ENCODE measurements at regions not wholly inside any gene's neighbourhood (a gene's known extent, or its start where the extent isn't known, plus 50 kb on each side); places are given as distances from the start of the nearest gene placed in this dataset.

GRCh38 chr16:73831220-73831619 is 465.4 kb upstream of the PSMD7 start (continued):
- TF ChIP-seq FOXJ3 (CRISPR knock-in tag; IDR thresholded peaks at IDR 0.05) (no peak), USF2 (IDR thresholded peaks at IDR 0.05; ENCODE audit: borderline replicate concordance, low read depth, low read length) (no peak), GABPA (IDR thresholded peaks at IDR 0.05; ENCODE audit: low read depth) (no peak), EZH2phosphoT487 (IDR thresholded peaks at IDR 0.05; ENCODE audit: borderline replicate concordance, low read depth) (no peak), TEAD4 (IDR thresholded peaks at IDR 0.05; ENCODE audit: borderline replicate concordance, insufficient read depth) (no peak), REST (IDR thresholded peaks at IDR 0.05; ENCODE audit: low read depth, low read length) (no peak), YY1 (IDR thresholded peaks at IDR 0.05; ENCODE audit: low read depth) (no peak), POLR2AphosphoS5 (IDR thresholded peaks at IDR 0.05; ENCODE audit: low read depth, low read length) (no peak), RXRA (IDR thresholded peaks at IDR 0.05; ENCODE audit: borderline replicate concordance, low read depth) (no peak), FOSL2 (IDR thresholded peaks at IDR 0.05; ENCODE audit: borderline replicate concordance, low read depth) (no peak), SIN3A (IDR thresholded peaks at IDR 0.05; ENCODE audit: borderline replicate concordance, low read depth, low read length) (no peak), ZBTB33 (IDR thresholded peaks at IDR 0.05; ENCODE audit: borderline replicate concordance, low read depth) (no peak)

- Histone ChIP-seq H4K20me1 (ENCODE audit: insufficient read depth) (no peaks in the 10 kb centered on the region), H2AFZ (ENCODE audit: low read depth) (no peak overlapping the region), H3K27me3 (ENCODE audit: insufficient read depth) (no peaks in the 10 kb centered on the region), H3K9me2 (no peaks in the 10 kb centered on the region), H3K4me1 (ENCODE audit: control insufficient read depth in 1 of 2, insufficient read depth in 2 of 2, low read depth in 1 of 2, low read length in 1 of 2) (no peaks in the 10 kb centered on the region), H3K9me3 (no peaks in the 10 kb centered on the region), H3K4me2 (no peak overlapping the region), H3K4me3 (ENCODE audit: low read depth in 2 of 2, low read length in 1 of 2) (no peak overlapping the region), H3K36me3 (replicated peaks in 1 of 2; ENCODE audit: control insufficient read depth in 1 of 2, insufficient read depth in 2 of 2, low read length in 1 of 2) (no peaks in the 10 kb centered on the region), H3K27ac (ENCODE audit: low read depth in 2 of 2, low read length in 1 of 2) (no peak overlapping the region), H3K9ac (no peak overlapping the region), H3K79me2 (ENCODE audit: insufficient read depth) (no peaks in the 10 kb centered on the region), H3F3A (replicated peaks; ENCODE audit: insufficient read depth) (no peaks in the 10 kb centered on the region)
- 50% methylated on average over 7 of the region's 7 CpGs for WGBS (ENCODE audit: low lambda C conversion rate)
- ChIA-PET CTCF (no interaction called here), POLR2A (no interaction called here)
- no peak for DNase-seq
- TF ChIP-seq USF2 (IDR thresholded peaks at IDR 0.05; ENCODE audit: borderline replicate concordance, low read depth, low read length) (no peak), MAX (IDR thresholded peaks at IDR 0.05; ENCODE audit: low read depth) (no peak), GATA2 (CRISPR knock-in tag; IDR thresholded peaks at IDR 0.05) (no peak), FOXJ3 (CRISPR knock-in tag; IDR thresholded peaks at IDR 0.05) (no peak), ELF1 (IDR thresholded peaks at IDR 0.05) (no peak), CHD2 (IDR thresholded peaks at IDR 0.05; ENCODE audit: low read length, partially characterized antibody) (no peak), NRF1 (IDR thresholded peaks at IDR 0.05; ENCODE audit: low read depth, low read length) (no peak), ZBTB33 (IDR thresholded peaks at IDR 0.05; ENCODE audit: borderline replicate concordance, low read depth) (no peak), NFIC (IDR thresholded peaks at IDR 0.05; ENCODE audit: borderline replicate concordance) (no peak)
Measured at GRCh38 chr16:73823205-73823849, 473.3 kb upstream of the PSMD7 start.

All from SK-N-SH (cell line).